GM13976 (cell line): ENCODE measurements at regions not wholly inside any gene's neighbourhood (a gene's known extent, or its start where the extent isn't known, plus 50 kb on each side); places are given as distances from the start of the nearest gene placed in this dataset.

Experiments
- DNase-seq: peaks from one replicate; pipeline ENCODE4 v3.0.0; 2012; ENCODE audit warnings: low spot score
- in situ Hi-C: fragments of 300-500 bp; cut with MboI; formaldehyde crosslinking; loops from one replicate; pipeline ENCODE4 v1.12.0; 2022; ENCODE audit warnings: low sequenced_read_pairs, mixed read lengths, inconsistent platforms; ENCODE audit not compliant: unreplicated experiment
- TF ChIP-seq, protein P1 (sequence below): IDR thresholded peaks from 2 replicates; pipeline ENCODE4 v1.5.1; 2012; ENCODE audit warnings: borderline replicate concordance, mild to moderate bottlenecking; ENCODE audit not compliant: insufficient read depth; ENCODE audit errors: extremely low read depth, missing control alignments, control extremely low read depth

DNA sequence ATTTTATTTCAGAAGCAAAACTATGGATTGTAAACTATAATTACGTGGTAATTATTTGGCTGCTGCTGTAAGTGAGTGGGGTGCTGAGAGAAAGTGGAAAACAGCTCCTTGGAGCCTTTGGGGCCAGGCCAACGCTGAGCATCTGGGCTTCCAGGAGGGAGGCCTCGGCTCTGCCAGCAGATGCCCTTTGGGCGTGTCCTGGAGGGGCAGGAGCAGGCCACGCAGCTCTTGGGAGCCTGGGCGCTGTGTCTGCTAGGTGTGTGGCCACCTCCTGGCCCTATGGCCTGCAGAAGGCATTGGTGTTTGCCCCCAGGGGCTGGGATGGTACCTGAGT lies 423.3 kb downstream of the GLRX3 start:
- in situ Hi-C loops: no loop called here
- DNase-seq: no peak
- TF ChIP-seq, protein P1, sequence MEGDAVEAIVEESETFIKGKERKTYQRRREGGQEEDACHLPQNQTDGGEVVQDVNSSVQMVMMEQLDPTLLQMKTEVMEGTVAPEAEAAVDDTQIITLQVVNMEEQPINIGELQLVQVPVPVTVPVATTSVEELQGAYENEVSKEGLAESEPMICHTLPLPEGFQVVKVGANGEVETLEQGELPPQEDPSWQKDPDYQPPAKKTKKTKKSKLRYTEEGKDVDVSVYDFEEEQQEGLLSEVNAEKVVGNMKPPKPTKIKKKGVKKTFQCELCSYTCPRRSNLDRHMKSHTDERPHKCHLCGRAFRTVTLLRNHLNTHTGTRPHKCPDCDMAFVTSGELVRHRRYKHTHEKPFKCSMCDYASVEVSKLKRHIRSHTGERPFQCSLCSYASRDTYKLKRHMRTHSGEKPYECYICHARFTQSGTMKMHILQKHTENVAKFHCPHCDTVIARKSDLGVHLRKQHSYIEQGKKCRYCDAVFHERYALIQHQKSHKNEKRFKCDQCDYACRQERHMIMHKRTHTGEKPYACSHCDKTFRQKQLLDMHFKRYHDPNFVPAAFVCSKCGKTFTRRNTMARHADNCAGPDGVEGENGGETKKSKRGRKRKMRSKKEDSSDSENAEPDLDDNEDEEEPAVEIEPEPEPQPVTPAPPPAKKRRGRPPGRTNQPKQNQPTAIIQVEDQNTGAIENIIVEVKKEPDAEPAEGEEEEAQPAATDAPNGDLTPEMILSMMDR: no peak

DNA sequence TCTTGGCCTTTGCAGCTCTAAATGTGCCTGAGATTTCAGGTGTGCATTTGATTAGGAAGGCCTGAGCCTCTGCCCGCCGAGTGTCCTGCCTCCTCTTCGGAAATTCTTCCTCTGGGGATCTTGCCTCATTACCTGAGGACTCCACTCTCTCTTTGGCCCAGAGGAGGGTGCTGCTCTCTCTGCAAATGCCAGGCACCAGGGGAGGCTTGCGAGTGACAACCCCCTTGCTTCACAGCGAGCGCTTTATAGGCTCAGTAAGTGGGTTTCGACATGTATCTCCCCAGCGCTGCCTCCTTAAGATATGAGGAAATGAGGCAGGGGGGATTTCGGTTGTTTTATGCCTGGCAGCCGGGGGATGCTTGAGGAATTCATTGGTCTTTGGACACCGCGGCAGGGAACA lies 423.9 kb downstream of the GLRX3 start:
- TF ChIP-seq, protein P1: no peak
- DNase-seq: no peak
- in situ Hi-C loops: no loop called here

DNA sequence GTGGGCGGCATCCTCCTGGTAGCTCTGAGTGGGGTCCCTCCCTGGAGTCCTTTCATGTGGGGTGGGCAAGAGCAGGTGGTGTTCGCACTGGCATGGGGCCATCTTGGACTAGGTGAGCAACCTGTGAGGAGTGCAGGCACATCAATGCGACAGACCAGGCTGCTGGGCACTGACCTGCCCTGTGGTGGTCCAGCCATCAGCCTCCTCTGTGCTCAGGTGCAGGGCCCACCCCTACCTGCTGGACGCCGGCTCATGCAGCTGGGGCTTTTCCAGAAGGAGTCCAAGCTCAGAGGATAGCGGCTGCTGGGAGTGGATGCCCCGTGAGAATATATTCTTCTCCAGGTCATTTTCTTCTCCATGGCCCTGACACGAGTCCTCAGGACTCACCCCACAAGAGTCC lies 424.4 kb downstream of the GLRX3 start:
- in situ Hi-C loops: no loop called here
- DNase-seq: no peak
- TF ChIP-seq, protein P1: no peak

DNA sequence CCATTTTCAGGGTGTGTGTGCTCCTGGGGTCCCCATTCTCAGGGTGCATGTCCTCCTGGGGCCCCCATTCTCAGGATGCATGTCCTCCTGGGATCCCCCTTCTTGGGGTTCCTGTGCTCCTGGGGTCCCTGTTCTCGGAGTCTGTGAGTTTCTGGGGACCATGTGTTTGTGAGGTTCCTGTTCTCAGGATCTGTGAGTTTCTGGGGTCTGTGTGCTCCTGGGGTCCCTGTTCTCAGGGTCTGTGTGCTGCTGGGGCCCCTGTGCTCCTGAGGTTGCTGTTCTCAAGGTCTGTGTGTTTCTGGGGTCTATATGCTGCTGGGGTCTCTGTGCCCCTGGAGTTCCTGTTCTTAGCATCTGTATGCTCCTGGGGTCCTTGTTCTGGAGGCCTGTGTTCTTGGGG lies 425.5 kb downstream of the GLRX3 start:
- DNase-seq: no peak
- in situ Hi-C loops: no loop called here
- TF ChIP-seq, protein P1: no peak

DNA sequence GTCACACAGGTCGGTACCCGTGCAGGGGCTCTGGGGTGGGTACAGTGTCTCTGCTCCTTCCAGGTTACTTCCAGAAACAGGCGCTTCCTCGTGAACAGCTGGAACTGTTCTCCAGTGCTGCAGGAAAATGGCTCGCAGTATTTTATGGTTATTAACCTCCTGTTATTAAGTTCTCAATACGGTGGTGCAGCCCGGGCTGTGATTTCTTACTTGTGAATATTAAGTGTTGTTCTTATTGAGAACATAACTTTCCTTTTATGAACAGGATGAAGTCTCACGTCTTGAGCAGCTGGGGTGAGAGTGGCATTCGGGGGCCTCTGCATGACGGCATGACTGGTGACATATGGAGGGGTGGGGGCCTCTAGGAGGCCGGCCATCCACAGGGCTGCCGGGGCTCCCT lies 430.8 kb downstream of the GLRX3 start:
- in situ Hi-C loops: no loop called here
- TF ChIP-seq, protein P1: no peak
- no peak for DNase-seq

DNA sequence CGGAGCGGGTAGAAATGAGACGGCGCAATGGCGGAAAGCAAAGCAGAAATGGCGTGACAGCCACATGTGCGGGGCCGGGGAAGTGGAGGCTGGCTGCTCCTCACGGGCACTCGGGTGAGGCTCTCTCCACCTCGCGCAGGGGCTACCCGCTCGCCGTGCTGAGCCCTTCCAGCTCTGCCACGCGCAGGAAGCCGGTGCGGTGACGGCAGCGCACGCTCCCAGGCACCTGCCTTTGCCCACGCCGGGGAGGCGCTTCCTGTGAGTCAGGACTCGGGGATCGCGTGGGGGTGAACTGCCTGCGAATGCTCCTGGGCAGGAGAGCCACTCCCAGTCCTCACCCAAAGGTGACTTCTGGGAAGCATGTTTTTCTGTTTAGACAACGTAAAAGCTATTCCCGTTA lies 431.2 kb downstream of the GLRX3 start:
- no peak for DNase-seq
- TF ChIP-seq, protein P1: no peak
- in situ Hi-C loops: no loop called here

DNA sequence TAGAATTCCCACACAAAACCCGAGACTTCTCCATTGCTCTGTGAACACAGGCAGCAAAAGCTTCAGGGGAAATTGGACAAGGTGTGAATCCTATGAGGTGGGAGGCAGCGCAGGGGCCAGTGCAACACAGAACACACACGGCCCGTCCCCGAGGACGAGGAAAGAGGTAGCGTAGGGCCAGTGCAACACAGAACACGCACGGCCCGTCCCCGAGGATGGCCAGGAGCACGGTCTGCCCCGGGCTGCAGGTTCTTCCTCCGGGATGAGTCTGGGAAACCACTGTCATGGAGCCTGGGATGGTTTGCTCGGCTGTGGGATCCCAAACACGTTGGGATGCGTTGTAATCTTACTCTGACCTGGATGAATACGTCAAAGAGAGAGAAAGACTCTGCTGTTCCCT lies 432.1 kb downstream of the GLRX3 start:
- in situ Hi-C loops: no loop called here
- no peak for DNase-seq
- TF ChIP-seq, protein P1: no peak
